ENCODE measurements at regions not wholly inside any gene's neighbourhood (a gene's known extent, or its start where the extent isn't known, plus 50 kb on each side); places are given as distances from the start of the nearest gene placed in this dataset.

GRCh38 chr1:218695525-218695924 lies 350.4 kb downstream of the TGFB2 start:
- ChIA-PET POLR2A (interaction anchor here (1.1 kb wide), 1 partner anchor 19 kb away, joined by 3 read pairs; no protein-coding TSS in a partner anchor), CTCF (ENCODE audit: low intra/inter-chr PET ratio) (interaction anchor here (0.5 kb wide), 1 partner anchor 158 kb away, joined by 3 read pairs; no protein-coding TSS in a partner anchor)
- Histone ChIP-seq H3K27me3 (ENCODE audit: control insufficient read depth in 2 of 2, insufficient read depth in 2 of 2, low read length in 2 of 2) (no peaks in the 10 kb centered on the region), H2AFZ (ENCODE audit: low read depth, low read length) (no peak overlapping the region), H3K4me3 (no peak overlapping the region), H3K9me1 (ENCODE audit: control insufficient read depth, insufficient read depth, low read length) (no peaks in the 10 kb centered on the region), H3K9me3 (replicated peaks; ENCODE audit: control insufficient read depth, insufficient read depth, low read depth, low read length) (no peaks in the 10 kb centered on the region), H4K20me1 (replicated peaks; ENCODE audit: control insufficient read depth, insufficient read depth, low read length) (no peaks in the 10 kb centered on the region), H3K36me3 (ENCODE audit: control insufficient read depth, insufficient read depth, low read length) (no peaks in the 10 kb centered on the region), H3K9ac (ENCODE audit: insufficient read depth in 1 of 2, low read depth in 2 of 2, low read length in 2 of 2) (no peak overlapping the region), H3K27ac (ENCODE audit: extremely low read depth, low read depth, low read length) (no peak overlapping the region), H3K4me2 (ENCODE audit: insufficient read depth, low read length) (no peak overlapping the region), H3K4me1 (replicated peaks in 1 of 2; ENCODE audit: control insufficient read depth in 2 of 2, insufficient read depth in 2 of 2, low read length in 2 of 2) (no peaks in the 10 kb centered on the region), H3K79me2 (ENCODE audit: control insufficient read depth, insufficient read depth, low read length) (no peaks in the 10 kb centered on the region)
- FAIRE-seq: no peak
- TF ChIP-seq, protein P1, sequence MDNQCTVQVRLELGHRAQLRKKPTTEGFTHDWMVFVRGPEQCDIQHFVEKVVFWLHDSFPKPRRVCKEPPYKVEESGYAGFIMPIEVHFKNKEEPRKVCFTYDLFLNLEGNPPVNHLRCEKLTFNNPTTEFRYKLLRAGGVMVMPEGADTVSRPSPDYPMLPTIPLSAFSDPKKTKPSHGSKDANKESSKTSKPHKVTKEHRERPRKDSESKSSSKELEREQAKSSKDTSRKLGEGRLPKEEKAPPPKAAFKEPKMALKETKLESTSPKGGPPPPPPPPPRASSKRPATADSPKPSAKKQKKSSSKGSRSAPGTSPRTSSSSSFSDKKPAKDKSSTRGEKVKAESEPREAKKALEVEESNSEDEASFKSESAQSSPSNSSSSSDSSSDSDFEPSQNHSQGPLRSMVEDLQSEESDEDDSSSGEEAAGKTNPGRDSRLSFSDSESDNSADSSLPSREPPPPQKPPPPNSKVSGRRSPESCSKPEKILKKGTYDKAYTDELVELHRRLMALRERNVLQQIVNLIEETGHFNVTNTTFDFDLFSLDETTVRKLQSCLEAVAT (IDR thresholded peaks at IDR 0.05): no peak
- no peak for TF ChIP-seq RNF2 (IDR thresholded peaks at IDR 0.05)
- no peak for TF ChIP-seq BCLAF1 (IDR thresholded peaks at IDR 0.05; ENCODE audit: borderline replicate concordance in 1 of 2, control insufficient read depth in 1 of 2, low read depth in 2 of 2, low read length in 1 of 2)
- no peak for TF ChIP-seq PRPF4 (IDR thresholded peaks at IDR 0.05; ENCODE audit: insufficient read depth, low read depth, low read length, poor library complexity, severe bottlenecking)
- TF ChIP-seq ATF1 (CRISPR knock-in tag; IDR thresholded peaks at IDR 0.05): no peak
- no peak for TF ChIP-seq ATF1 (tag; IDR thresholded peaks at IDR 0.05)
- no peak for TF ChIP-seq ATF6 (CRISPR knock-in tag; IDR thresholded peaks at IDR 0.05)
- DNase-seq (ENCODE audit: extremely low read depth in 1 of 4, low spot score in 3 of 4): no peak
- under 1% methylated on average over 4 of the region's 4 CpGs for WGBS (ENCODE audit: insufficient coverage, low coverage, missing lambda C conversion rate)
- intact Hi-C loops (cut with micrococcal nuclease): no loop called here
- no TSS peak for BruUV-seq (replicated peaks)
- in situ Hi-C loops (cut with MboI): no loop called here
- ATAC-seq: no peak
